SK-N-SH (cell line): ENCODE measurements at regions not wholly inside any gene's neighbourhood (a gene's known extent, or its start where the extent isn't known, plus 50 kb on each side); places are given as distances from the start of the nearest gene placed in this dataset.

Source experiments
- CTCF ChIA-PET: fragments of 300-600, 350-600 bp; formaldehyde crosslinking; extraction: SDS; loops from one replicate; lab custom pipeline; 2021; lab: Yijun Ruan, JAX
- POLR2A ChIA-PET: fragments of 350-600 bp; sonication (Branson Sonifier 250); formaldehyde crosslinking; extraction: SDS; loops from one replicate; lab custom pipeline; 2020; ENCODE audit warnings: antibody characterized with exemption, inconsistent platforms; lab: Yijun Ruan, JAX
- DNase-seq: peaks from one replicate; pipeline ENCODE4 v3.0.0; 2012
- H2AFZ ChIP-seq: fragments of 200-600 bp; sonication (generic); 2 replicates; pipeline ENCODE4 v1.8.1; 2016; ENCODE audit warnings: antibody characterized with exemption, mild to moderate bottlenecking, low read depth
- H3F3A ChIP-seq: fragments of 200-600 bp; sonication (generic); replicated peaks from 2 replicates; pipeline ENCODE3; 2016; ENCODE audit warnings: antibody characterized with exemption, mild to moderate bottlenecking; ENCODE audit not compliant: insufficient read depth
- H3K27ac ChIP-seq, 2 experiments: fragments of 200-500 bp in 1 of 2; fragments of 200-600 bp in 1 of 2; sonication (Bioruptor generic) in 1 of 2; sonication (generic), shearing (Covaris generic) in 1 of 2; 2 replicates each; pipeline versions ENCODE4 v1.5.1 to v1.6.1; 2014 to 2016; ENCODE audit warnings: low read depth in 2 of 2, inconsistent platforms in 1 of 2, low read length in 1 of 2, mild to moderate bottlenecking in 1 of 2, mixed read lengths in 1 of 2
- H3K27me3 ChIP-seq: fragments of 200-600 bp; sonication (generic), shearing (Covaris generic); 2 replicates; pipeline ENCODE4 v1.6.1; 2016; ENCODE audit warnings: mixed run types; ENCODE audit not compliant: insufficient read depth
- H3K36me3 ChIP-seq, 2 experiments: fragments of 200-500 bp in 1 of 2; fragments of 200-600 bp in 1 of 2; sonication (Bioruptor generic) in 1 of 2; sonication (generic) in 1 of 2; replicated peaks in 1 of 2; 2 replicates each; pipeline versions ENCODE3 to v1.5.1; 2014 to 2016; ENCODE audit warnings: low read length in 1 of 2, mild to moderate bottlenecking in 1 of 2; ENCODE audit not compliant: insufficient read depth in 2 of 2, control insufficient read depth in 1 of 2
- H3K4me1 ChIP-seq, 2 experiments: fragments of 200-500 bp in 1 of 2; fragments of 200-600 bp in 1 of 2; sonication (Bioruptor generic) in 1 of 2; sonication (generic), shearing (Covaris generic) in 1 of 2; 2 replicates each; pipeline versions ENCODE4 v1.5.1 to v1.6.1; 2014 to 2016; ENCODE audit warnings: low read depth in 1 of 2, low read length in 1 of 2, mixed run types in 1 of 2; ENCODE audit not compliant: insufficient read depth in 2 of 2, control insufficient read depth in 1 of 2
- H3K4me2 ChIP-seq: fragments of 200-600 bp; sonication (generic), shearing (Covaris generic); 2 replicates; pipeline ENCODE4 v1.6.1; 2017; ENCODE audit warnings: mixed run types
- H3K4me3 ChIP-seq, 2 experiments: fragments of 200-500 bp in 1 of 2; fragments of 200-600 bp in 1 of 2; sonication (Bioruptor generic) in 1 of 2; sonication (generic), shearing (Covaris generic) in 1 of 2; 2 replicates each; pipeline versions ENCODE4 v1.5.1 to v1.8.1; 2014 to 2016; ENCODE audit warnings: low read depth in 2 of 2, inconsistent platforms in 1 of 2, low read length in 1 of 2, mild to moderate bottlenecking in 1 of 2, mixed read lengths in 1 of 2, moderate library complexity in 1 of 2
- H3K79me2 ChIP-seq: fragments of 200-600 bp; sonication (generic); 2 replicates; pipeline ENCODE4 v1.8.1; 2017; ENCODE audit warnings: mild to moderate bottlenecking; ENCODE audit not compliant: insufficient read depth
- H3K9ac ChIP-seq: fragments of 200-600 bp; sonication (generic); 2 replicates; pipeline ENCODE4 v1.6.1; 2017; ENCODE audit warnings: mixed run types
- H3K9me2 ChIP-seq: fragments of 200-600 bp; sonication (generic); 2 replicates; pipeline ENCODE4 v1.6.1; 2017; ENCODE audit warnings: mixed run types
- H3K9me3 ChIP-seq: fragments of 200-600 bp; sonication (generic); 2 replicates; pipeline ENCODE4 v1.6.1; 2017; ENCODE audit warnings: mixed run types, mild to moderate bottlenecking, moderate library complexity
- H4K20me1 ChIP-seq: fragments of 200-600 bp; sonication (generic); 2 replicates; pipeline ENCODE4 v1.6.1; 2017; ENCODE audit warnings: mild to moderate bottlenecking, mixed run types; ENCODE audit not compliant: insufficient read depth
- ELF1 ChIP-seq: IDR thresholded peaks from 2 replicates; pipeline ENCODE4 v1.4.0; 2012
- EP300 ChIP-seq, 2 experiments: IDR thresholded peaks; 2 replicates each; pipeline versions ENCODE4 v1.4.0 to v1.6.1; 2012; ENCODE audit warnings: borderline replicate concordance in 1 of 2, low read depth in 1 of 2, low read length in 1 of 2
- GABPA ChIP-seq: IDR thresholded peaks from 2 replicates; pipeline ENCODE4 v1.4.0; 2012; ENCODE audit warnings: low read depth, mild to moderate bottlenecking
- GATA2 ChIP-seq: sonication (generic); formaldehyde crosslinking; IDR thresholded peaks from 2 replicates; pipeline ENCODE4 v1.5.0; 2020; ENCODE audit warnings: mild to moderate bottlenecking, missing genetic modification reagents
- MXI1 ChIP-seq: IDR thresholded peaks from 2 replicates; pipeline ENCODE4 v1.6.1; 2012; ENCODE audit warnings: mild to moderate bottlenecking, low read depth, low read length, improper control_type of control experiment
- RAD21 ChIP-seq: IDR thresholded peaks from 2 replicates; pipeline ENCODE4 v1.6.1; 2012; ENCODE audit warnings: mild to moderate bottlenecking, low read length
- RCOR1 ChIP-seq: fragments of 150-350 bp; IDR thresholded peaks from 2 replicates; pipeline ENCODE4 v1.6.1; 2017; ENCODE audit warnings: antibody characterized with exemption, low read length
- SIN3A ChIP-seq: IDR thresholded peaks from 2 replicates; pipeline ENCODE4 v1.6.1; 2012; ENCODE audit warnings: low read depth, mild to moderate bottlenecking, low read length, moderate library complexity, borderline replicate concordance
- TAF1 ChIP-seq: IDR thresholded peaks from 2 replicates; pipeline ENCODE4 v1.6.1; 2012; ENCODE audit warnings: low read depth, mild to moderate bottlenecking, low read length, moderate library complexity, borderline replicate concordance
- TCF12 ChIP-seq: IDR thresholded peaks from 2 replicates; pipeline ENCODE4 v1.4.0; 2012
- TEAD4 ChIP-seq: IDR thresholded peaks from 2 replicates; pipeline ENCODE4 v1.4.0; 2012; ENCODE audit warnings: mild to moderate bottlenecking, borderline replicate concordance; ENCODE audit not compliant: insufficient read depth
- YY1 ChIP-seq: IDR thresholded peaks from 2 replicates; pipeline ENCODE4 v1.4.0; 2012; ENCODE audit warnings: low read depth, mild to moderate bottlenecking
- WGBS: methylation state at CpG from one replicate; pipeline ENCODE4 v1.1.6; 2017; ENCODE audit warnings: low lambda C conversion rate; 5-methylcytosine and 5-hydroxymethylcytosine counted together
- TF ChIP-seq, protein P1 (sequence below): IDR thresholded peaks from 2 replicates; pipeline ENCODE4 v1.4.0; 2012; ENCODE audit warnings: low read depth, borderline replicate concordance
- TF ChIP-seq, protein P2 (sequence below): IDR thresholded peaks from 2 replicates; pipeline ENCODE4 v1.4.0; 2012; ENCODE audit warnings: low read depth, borderline replicate concordance
- TF ChIP-seq, protein P3 (sequence below): IDR thresholded peaks from 2 replicates; pipeline ENCODE4 v1.4.0; 2012; ENCODE audit warnings: low read depth
- TF ChIP-seq, protein P4 (sequence below): IDR thresholded peaks from 2 replicates; pipeline ENCODE4; 2012

DNA sequence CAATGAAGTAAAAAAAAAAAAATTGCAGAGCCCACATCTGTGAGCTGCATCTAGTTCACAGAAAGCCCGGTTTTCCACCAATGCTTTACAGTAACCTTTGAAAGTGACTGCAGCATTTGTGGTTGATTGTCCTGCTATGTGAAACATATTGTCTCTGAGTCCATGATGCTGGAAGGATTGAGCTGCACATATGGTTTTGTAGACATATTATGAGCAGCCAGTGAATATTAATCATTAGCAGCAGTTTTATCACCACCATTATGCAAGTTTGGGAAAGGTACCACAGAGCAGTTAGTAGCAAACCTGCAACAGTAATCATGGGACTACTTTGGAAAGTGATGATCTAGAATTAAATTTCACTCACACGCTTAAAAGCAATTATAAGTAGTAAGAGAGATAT lies 151.5 kb upstream of the PRICKLE1 start:
- DNase-seq, result no peak
- Histone ChIP-seq H3K79me2 (no peaks in the 10 kb centered on the region), H2AFZ (no peak overlapping the region), H3K4me1 (peaks cover 0 to 8% of the 10 kb centered on the region in 2 experiments; a peak in 2 of 4 replicates), H3K9me3 (no peaks in the 10 kb centered on the region), H4K20me1 (no peaks in the 10 kb centered on the region), H3K9ac (no peak overlapping the region), H3K4me3 (no peak overlapping the region), H3K27me3 (no peaks in the 10 kb centered on the region), H3K9me2 (no peaks in the 10 kb centered on the region), H3K27ac (no peak overlapping the region), H3K36me3 (no peaks in the 10 kb centered on the region), H3F3A (no peaks in the 10 kb centered on the region), H3K4me2 (no peak overlapping the region)
- WGBS, result 55% methylated on average over 2 of the region's 2 CpGs
- no peak for TF ChIP-seq TAF1
- TF ChIP-seq, protein P1, sequence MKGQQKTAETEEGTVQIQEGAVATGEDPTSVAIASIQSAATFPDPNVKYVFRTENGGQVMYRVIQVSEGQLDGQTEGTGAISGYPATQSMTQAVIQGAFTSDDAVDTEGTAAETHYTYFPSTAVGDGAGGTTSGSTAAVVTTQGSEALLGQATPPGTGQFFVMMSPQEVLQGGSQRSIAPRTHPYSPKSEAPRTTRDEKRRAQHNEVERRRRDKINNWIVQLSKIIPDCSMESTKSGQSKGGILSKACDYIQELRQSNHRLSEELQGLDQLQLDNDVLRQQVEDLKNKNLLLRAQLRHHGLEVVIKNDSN, result no peak
- TF ChIP-seq, protein P2, sequence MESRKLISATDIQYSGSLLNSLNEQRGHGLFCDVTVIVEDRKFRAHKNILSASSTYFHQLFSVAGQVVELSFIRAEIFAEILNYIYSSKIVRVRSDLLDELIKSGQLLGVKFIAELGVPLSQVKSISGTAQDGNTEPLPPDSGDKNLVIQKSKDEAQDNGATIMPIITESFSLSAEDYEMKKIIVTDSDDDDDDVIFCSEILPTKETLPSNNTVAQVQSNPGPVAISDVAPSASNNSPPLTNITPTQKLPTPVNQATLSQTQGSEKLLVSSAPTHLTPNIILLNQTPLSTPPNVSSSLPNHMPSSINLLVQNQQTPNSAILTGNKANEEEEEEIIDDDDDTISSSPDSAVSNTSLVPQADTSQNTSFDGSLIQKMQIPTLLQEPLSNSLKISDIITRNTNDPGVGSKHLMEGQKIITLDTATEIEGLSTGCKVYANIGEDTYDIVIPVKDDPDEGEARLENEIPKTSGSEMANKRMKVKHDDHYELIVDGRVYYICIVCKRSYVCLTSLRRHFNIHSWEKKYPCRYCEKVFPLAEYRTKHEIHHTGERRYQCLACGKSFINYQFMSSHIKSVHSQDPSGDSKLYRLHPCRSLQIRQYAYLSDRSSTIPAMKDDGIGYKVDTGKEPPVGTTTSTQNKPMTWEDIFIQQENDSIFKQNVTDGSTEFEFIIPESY, result no peak
- no peak for TF ChIP-seq TEAD4
- no peak for TF ChIP-seq EP300 (IDR thresholded peaks at IDR 0.05; ENCODE audit: borderline replicate concordance in 1 of 2, low read depth in 1 of 2, low read length in 1 of 2)
- TF ChIP-seq, protein P3, sequence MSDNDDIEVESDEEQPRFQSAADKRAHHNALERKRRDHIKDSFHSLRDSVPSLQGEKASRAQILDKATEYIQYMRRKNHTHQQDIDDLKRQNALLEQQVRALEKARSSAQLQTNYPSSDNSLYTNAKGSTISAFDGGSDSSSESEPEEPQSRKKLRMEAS, result no peak
- no peak for TF ChIP-seq RCOR1
- no peak for TF ChIP-seq MXI1
- TF ChIP-seq YY1, result no peak
- TF ChIP-seq GABPA, result no peak
- TF ChIP-seq ELF1, result no peak
- no peak for TF ChIP-seq RAD21
- TF ChIP-seq, protein P4, sequence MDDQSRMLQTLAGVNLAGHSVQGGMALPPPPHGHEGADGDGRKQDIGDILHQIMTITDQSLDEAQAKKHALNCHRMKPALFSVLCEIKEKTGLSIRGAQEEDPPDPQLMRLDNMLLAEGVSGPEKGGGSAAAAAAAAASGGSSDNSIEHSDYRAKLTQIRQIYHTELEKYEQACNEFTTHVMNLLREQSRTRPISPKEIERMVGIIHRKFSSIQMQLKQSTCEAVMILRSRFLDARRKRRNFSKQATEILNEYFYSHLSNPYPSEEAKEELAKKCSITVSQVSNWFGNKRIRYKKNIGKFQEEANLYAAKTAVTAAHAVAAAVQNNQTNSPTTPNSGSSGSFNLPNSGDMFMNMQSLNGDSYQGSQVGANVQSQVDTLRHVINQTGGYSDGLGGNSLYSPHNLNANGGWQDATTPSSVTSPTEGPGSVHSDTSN, result no peak
- no peak for TF ChIP-seq TCF12
- no peak for TF ChIP-seq SIN3A
- TF ChIP-seq GATA2 (CRISPR knock-in tag), result no peak
- POLR2A ChIA-PET, result interaction anchor here (0.6 kb wide), 2 partner anchors 224 to 1044 kb away, joined by 3 read pairs; no protein-coding TSS in a partner anchor
- CTCF ChIA-PET, result interaction anchor here (1.0 to 1.3 kb wide), 2 partner anchors 10 to 154 kb away, joined by 3 to 4 read pairs; no protein-coding TSS in a partner anchor
